Stimulated activated CD4-positive, alpha-beta T cell treated with anti-CD3 and anti-CD28 coated beads, Interleukin-4, amount 100 ng/mL, for 48 hours (primary cell): ENCODE measurements at regions not wholly inside any gene's neighbourhood (a gene's known extent, or its start where the extent isn't known, plus 50 kb on each side); places are given as distances from the start of the nearest gene placed in this dataset.

Experiments
- DNase-seq, 2 donors: peaks; one replicate each; pipeline ENCODE4 v3.0.0-alpha.2; 2020; ENCODE audit warnings: low read depth in 2 of 2

GRCh38 chr6:19035461-19036195, 648.5 kb downstream of the RNF144B start:
- no peak for DNase-seq

GRCh38 chr6:19036196-19036555, 649.0 kb downstream of the RNF144B start:
- no peak for DNase-seq

GRCh38 chr6:19037607-19038006, 650.5 kb downstream of the RNF144B start:
- DNase-seq, result no peak

- no peak for DNase-seq
These were observed 652.1 kb downstream of the RNF144B start for GRCh38 chr6:19039287-19039686.

- no peak for DNase-seq
These were observed 654.8 kb downstream of the RNF144B start for GRCh38 chr6:19041906-19042305.

GRCh38 chr6:19042420-19042819, 655.3 kb downstream of the RNF144B start:
- DNase-seq, result no peak

GRCh38 chr6:19050765-19051164, 663.6 kb downstream of the RNF144B start:
- DNase-seq, result no peak

GRCh38 chr6:19052219-19052618, 665.1 kb downstream of the RNF144B start:
- DNase-seq, result no peak

GRCh38 chr6:19059102-19059501, 672.0 kb downstream of the RNF144B start:
- DNase-seq, result no peak

- no peak for DNase-seq
These were observed 680.0 kb downstream of the RNF144B start for GRCh38 chr6:19067165-19067564.

GRCh38 chr6:19070520-19070919, 683.4 kb downstream of the RNF144B start:
- no peak for DNase-seq

- no peak for DNase-seq
These were observed 696.7 kb downstream of the RNF144B start for GRCh38 chr6:19083801-19084200.

- DNase-seq, result no peak
These were observed 699.3 kb downstream of the RNF144B start for GRCh38 chr6:19086480-19086879.

GRCh38 chr6:19087296-19087695, 700.1 kb downstream of the RNF144B start:
- no peak for DNase-seq

- DNase-seq, result no peak
These were observed 700.7 kb downstream of the RNF144B start for GRCh38 chr6:19087897-19088296.

- no peak for DNase-seq
These were observed 713.6 kb downstream of the RNF144B start for GRCh38 chr6:19100752-19101151.

- no peak for DNase-seq
These were observed 715.8 kb downstream of the RNF144B start for GRCh38 chr6:19102936-19103335.

GRCh38 chr6:19107468-19107867, 720.3 kb downstream of the RNF144B start:
- DNase-seq, result no peak

GRCh38 chr6:19121521-19121920, 715.6 kb upstream of the ID4 start:
- DNase-seq, result no peak

GRCh38 chr6:19127081-19127480, 710.1 kb upstream of the ID4 start:
- no peak for DNase-seq

- no peak for DNase-seq
These were observed 708.5 kb upstream of the ID4 start for GRCh38 chr6:19128701-19129100.

GRCh38 chr6:19135706-19136105, 701.5 kb upstream of the ID4 start:
- no peak for DNase-seq

- DNase-seq, result no peak
These were observed 699.7 kb upstream of the ID4 start for GRCh38 chr6:19137505-19137904.

GRCh38 chr6:19142275-19142674, 694.9 kb upstream of the ID4 start:
- no peak for DNase-seq
